K562 (cell line): ENCODE measurements at regions not wholly inside any gene's neighbourhood (a gene's known extent, or its start where the extent isn't known, plus 50 kb on each side); places are given as distances from the start of the nearest gene placed in this dataset.
A peak's percentile ranks its signal among the peaks of the same experiment; 100 is the strongest.

ENCODE experiments used
- ATAC-seq: fragments of 200-7000 bp; cut with Tn5 transposase; 3 replicates; pipeline ENCODE4 v1.9.1; 2020; ENCODE audit warnings: moderate library complexity
- BruUV-seq: library from RNA; stranded (reverse); fragments of 400-500 nt; replicated peaks from 2 replicates; lab custom pipeline; 2021; lab: Mats Ljungman, UMichigan
- CTCF ChIA-PET: fragments of 300-600 bp; formaldehyde crosslinking; extraction: SDS; loops from one replicate; lab custom pipeline; 2021; ENCODE audit warnings: low intra/inter-chr PET ratio; lab: Yijun Ruan, JAX
- POLR2A ChIA-PET: fragments of 300-600, 350-650 bp; sonication (Branson Sonifier 250); formaldehyde crosslinking; extraction: SDS; loops from one replicate; lab custom pipeline; 2021; ENCODE audit warnings: antibody characterized with exemption, inconsistent platforms; lab: Yijun Ruan, JAX
- DNase-seq, 4 experiments: peaks; one replicate each; pipeline versions ENCODE4 v3.0.0 to v3.0.0-alpha.2; 2011 to 2018; ENCODE audit warnings: low spot score in 3 of 4, mixed read lengths in 3 of 4; ENCODE audit errors: extremely low read depth in 1 of 4
- FAIRE-seq: peaks from 2 replicates; lab custom pipeline; 2011; peaks lifted over from hg19 to GRCh38; lab: Jason Lieb, UNC
- H2AFZ ChIP-seq: 2 replicates; pipeline ENCODE4 v1.6.0; 2011; ENCODE audit warnings: low read depth, low read length, control low read depth, inconsistent platforms
- H3K27ac ChIP-seq: fragments of 200-600 bp; 3 replicates; pipeline ENCODE4 v1.8.0; 2011; ENCODE audit warnings: low read depth, mild to moderate bottlenecking, control low read depth, inconsistent platforms, low read length, moderate library complexity, mixed read lengths; ENCODE audit errors: extremely low read depth
- H3K27me3 ChIP-seq, 2 experiments: fragments of 300-600 bp in 1 of 2; 2 replicates in 1 of 2; 3 replicates in 1 of 2; pipeline versions ENCODE4 v1.6.0 to v1.8.0; 2011; ENCODE audit warnings: inconsistent platforms in 2 of 2, low read length in 2 of 2, mild to moderate bottlenecking in 1 of 2, mixed read lengths in 1 of 2, moderate library complexity in 1 of 2; ENCODE audit not compliant: control insufficient read depth in 2 of 2, insufficient read depth in 2 of 2
- H3K36me3 ChIP-seq: fragments of 300-600 bp; 3 replicates; pipeline ENCODE4 v1.8.0; 2011; ENCODE audit warnings: mild to moderate bottlenecking, low read length, inconsistent platforms; ENCODE audit not compliant: control insufficient read depth, insufficient read depth
- H3K4me1 ChIP-seq, 2 experiments: fragments of 200-600 bp in 1 of 2; replicated peaks in 1 of 2; 2 replicates in 1 of 2; 3 replicates in 1 of 2; pipeline versions ENCODE4 v1.5.1 to v1.8.0; 2011; ENCODE audit warnings: inconsistent platforms in 2 of 2, low read length in 2 of 2, mild to moderate bottlenecking in 1 of 2, mixed read lengths in 1 of 2, moderate library complexity in 1 of 2; ENCODE audit not compliant: control insufficient read depth in 2 of 2, insufficient read depth in 2 of 2
- H3K4me2 ChIP-seq: 2 replicates; pipeline ENCODE4 v1.6.1; 2011; ENCODE audit warnings: low read length, control low read depth, inconsistent platforms, mixed read lengths; ENCODE audit not compliant: insufficient read depth
- H3K4me3 ChIP-seq: fragments of 200-600 bp; sonication (generic), shearing (Covaris generic); 2 replicates; pipeline ENCODE4 v1.5.1; 2016; ENCODE audit warnings: control low read depth, inconsistent platforms
- H3K79me2 ChIP-seq: fragments of 200-600 bp; 3 replicates; pipeline ENCODE4 v1.8.0; 2011; ENCODE audit warnings: low read length, inconsistent platforms; ENCODE audit not compliant: control insufficient read depth, insufficient read depth
- H3K9ac ChIP-seq, 2 experiments: 2 replicates each; pipeline versions ENCODE4 v1.6.0 to v1.6.1; 2011; ENCODE audit warnings: low read depth in 2 of 2, low read length in 2 of 2, control low read depth in 1 of 2, inconsistent platforms in 1 of 2, mild to moderate bottlenecking in 1 of 2, mixed read lengths in 1 of 2; ENCODE audit not compliant: insufficient read depth in 1 of 2
- H3K9me1 ChIP-seq: one replicate; pipeline ENCODE4 v1.6.0; 2011; ENCODE audit warnings: inconsistent platforms, mild to moderate bottlenecking, low read length, moderate library complexity; ENCODE audit not compliant: control insufficient read depth, insufficient read depth
- H3K9me3 ChIP-seq: replicated peaks from 2 replicates; pipeline ENCODE4 v1.5.1; 2011; ENCODE audit warnings: low read depth, low read length, inconsistent platforms; ENCODE audit not compliant: control insufficient read depth, insufficient read depth
- H4K20me1 ChIP-seq: replicated peaks from 2 replicates; pipeline ENCODE4 v1.6.1; 2011; ENCODE audit warnings: low read length, inconsistent platforms, mixed read lengths; ENCODE audit not compliant: control insufficient read depth, insufficient read depth
- TCF15 ChIP-seq: fragments of 250-450 bp; sonication (Bioruptor Pico); IDR thresholded peaks from 2 replicates; pipeline ENCODE4 v1.8.0; 2022; ENCODE audit warnings: moderate library complexity, mild to moderate bottlenecking, inconsistent platforms
- TSC22D4 ChIP-seq: fragments of 450-650 bp; IDR thresholded peaks from 2 replicates; pipeline ENCODE4 v1.6.1; 2016; ENCODE audit warnings: missing genetic modification characterization, missing biosample characterization, control low read depth
- ZNF197 ChIP-seq: fragments of 200-800 bp; sonication (Bioruptor generic); IDR thresholded peaks from 2 replicates; pipeline ENCODE4 v1.6.1; 2016; ENCODE audit warnings: low read depth, missing genetic modification characterization, missing compliant biosample characterization
- WGBS: fragments of 100-300 bp; shearing (Covaris generic); methylation state at CpG from one replicate; pipeline ENCODE4 v1.1.6; 2016; ENCODE audit warnings: low coverage, mixed read lengths; ENCODE audit not compliant: insufficient coverage; ENCODE audit errors: missing lambda C conversion rate; 5-methylcytosine and 5-hydroxymethylcytosine counted together
- in situ Hi-C: fragments of 300-500 bp; cut with MboI; formaldehyde crosslinking; loops from 4 replicates; pipeline ENCODE4 v1.15.0; 2018; ENCODE audit warnings: inconsistent platforms, mixed read lengths
- intact Hi-C: fragments of 100-400 bp; cut with micrococcal nuclease; formaldehyde crosslinking; loops from 2 replicates; pipeline ENCODE4 v1.14.2; 2022
- TF ChIP-seq, protein P1 (sequence below): fragments of 450-650 bp; formaldehyde crosslinking; IDR thresholded peaks from 2 replicates; pipeline ENCODE4 v1.4.0; 2022; ENCODE audit warnings: missing genetic modification characterization

DNA sequence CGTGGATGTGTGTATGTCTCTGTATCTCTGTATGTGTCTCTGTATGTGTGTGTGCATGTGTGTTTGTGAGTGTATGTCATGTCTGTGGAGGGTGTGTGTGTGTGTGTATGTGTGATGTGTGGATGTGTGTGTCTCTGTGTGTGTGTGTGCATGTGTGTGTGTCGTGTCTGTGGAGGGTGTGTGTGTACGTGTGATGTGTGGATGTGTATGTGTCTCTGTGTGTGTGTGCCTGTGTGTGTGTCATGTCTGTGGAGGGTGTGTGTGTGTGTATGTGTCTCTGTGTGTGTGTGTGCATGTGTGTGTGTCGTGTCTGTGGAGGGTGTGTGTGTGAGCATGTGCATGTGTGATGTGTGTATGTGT lies 51.6 kb upstream of the ADRA2C start:
- Histone ChIP-seq H3K4me2 (no peak overlapping the region), H2AFZ (no peak overlapping the region), H3K9me3 (no peaks in the 10 kb centered on the region; the same call in 1 of the 2 replicates), H3K9ac (no peak overlapping the region), H3K4me3 (no peak overlapping the region), H3K79me2 (no peaks in the 10 kb centered on the region), H3K27me3 (peaks cover 4 to 67% of the 10 kb centered on the region in 2 experiments; a peak in 4 of 5 replicates), H3K4me1 (no peaks in the 10 kb centered on the region), H3K9me1 (no peaks in the 10 kb centered on the region), H3K36me3 (no peaks in the 10 kb centered on the region), H3K27ac (no peak overlapping the region), H4K20me1 (peaks cover 4% of the 10 kb centered on the region)
- ChIA-PET CTCF (no interaction called here), POLR2A (no interaction called here)
- BruUV-seq, result no TSS peak
- 4% methylated on average over 3 of the region's 4 CpGs for WGBS
- ATAC-seq (no peak), DNase-seq (no peak), FAIRE-seq (peak; percentile 57)
- TF ChIP-seq TSC22D4, result peak; percentile 51; the same call in 1 of the 2 replicates
- no peak for TF ChIP-seq ZNF197 (CRISPR knock-in tag)
- TF ChIP-seq, protein P1, sequence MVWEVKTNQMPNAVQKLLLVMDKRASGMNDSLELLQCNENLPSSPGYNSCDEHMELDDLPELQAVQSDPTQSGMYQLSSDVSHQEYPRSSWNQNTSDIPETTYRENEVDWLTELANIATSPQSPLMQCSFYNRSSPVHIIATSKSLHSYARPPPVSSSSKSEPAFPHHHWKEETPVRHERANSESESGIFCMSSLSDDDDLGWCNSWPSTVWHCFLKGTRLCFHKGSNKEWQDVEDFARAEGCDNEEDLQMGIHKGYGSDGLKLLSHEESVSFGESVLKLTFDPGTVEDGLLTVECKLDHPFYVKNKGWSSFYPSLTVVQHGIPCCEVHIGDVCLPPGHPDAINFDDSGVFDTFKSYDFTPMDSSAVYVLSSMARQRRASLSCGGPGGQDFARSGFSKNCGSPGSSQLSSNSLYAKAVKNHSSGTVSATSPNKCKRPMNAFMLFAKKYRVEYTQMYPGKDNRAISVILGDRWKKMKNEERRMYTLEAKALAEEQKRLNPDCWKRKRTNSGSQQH, result peak; percentile 52; the same call in 1 of the 2 replicates
- no peak for TF ChIP-seq TCF15
- in situ Hi-C loops (no loop called here), intact Hi-C loops (no loop called here)
